H9 (cell line): ENCODE measurements at regions not wholly inside any gene's neighbourhood (a gene's known extent, or its start where the extent isn't known, plus 50 kb on each side); places are given as distances from the start of the nearest gene placed in this dataset.

Experiments used
- DNase-seq: peaks from one replicate; pipeline ENCODE4 v3.0.0-alpha.2; 2017
- H2AFZ ChIP-seq: one replicate; pipeline ENCODE4 v1.6.1; 2013; ENCODE audit warnings: mild to moderate bottlenecking, low read length, control low read depth, moderate library complexity
- H2AK5ac ChIP-seq: 2 replicates; pipeline ENCODE4 v1.6.1; 2013; ENCODE audit warnings: low read length, control low read depth, mixed read lengths; ENCODE audit not compliant: insufficient read length
- H2BK120ac ChIP-seq: one replicate; pipeline ENCODE4 v1.6.1; 2013; ENCODE audit warnings: low read depth, mild to moderate bottlenecking, low read length, control low read depth, inconsistent platforms; ENCODE audit not compliant: poor library complexity, severe bottlenecking
- H2BK12ac ChIP-seq: 2 replicates; pipeline ENCODE4 v1.6.1; 2013; ENCODE audit warnings: low read length, control low read depth, mixed read lengths, low read depth; ENCODE audit not compliant: insufficient read length
- H2BK15ac ChIP-seq: 2 replicates; pipeline ENCODE4 v1.6.1; 2013; ENCODE audit warnings: low read depth, low read length, control low read depth
- H2BK20ac ChIP-seq: one replicate; pipeline ENCODE4 v1.6.1; 2013; ENCODE audit warnings: low read depth, mild to moderate bottlenecking, low read length, control low read depth, inconsistent platforms; ENCODE audit not compliant: poor library complexity, severe bottlenecking
- H2BK5ac ChIP-seq: 2 replicates; pipeline ENCODE4 v1.6.1; 2013; ENCODE audit warnings: low read length, control low read depth, mixed read lengths; ENCODE audit not compliant: insufficient read length
- H3K14ac ChIP-seq: 2 replicates; pipeline ENCODE4 v1.6.1; 2013; ENCODE audit warnings: low read length, control low read depth; ENCODE audit not compliant: insufficient read depth
- H3K18ac ChIP-seq: 2 replicates; pipeline ENCODE4 v1.6.1; 2013; ENCODE audit warnings: low read depth, mild to moderate bottlenecking, mixed read lengths, low read length, control low read depth; ENCODE audit not compliant: insufficient read length
- H3K23ac ChIP-seq: 2 replicates; pipeline ENCODE4 v1.6.1; 2013; ENCODE audit warnings: low read length, control low read depth, mixed read lengths, low read depth; ENCODE audit not compliant: insufficient read length
- H3K23me2 ChIP-seq: 2 replicates; pipeline ENCODE4 v1.6.1; 2013; ENCODE audit warnings: low read depth, mild to moderate bottlenecking, mixed read lengths, low read length, control low read depth; ENCODE audit not compliant: insufficient read length, poor library complexity, severe bottlenecking
- H3K27ac ChIP-seq: 2 replicates; pipeline ENCODE4 v1.5.1; 2013; ENCODE audit warnings: low read length, control low read depth, mixed read lengths, low read depth; ENCODE audit not compliant: insufficient read length
- H3K27me3 ChIP-seq: 2 replicates; pipeline ENCODE4 v1.6.1; 2013; ENCODE audit warnings: low read length, control low read depth, inconsistent platforms; ENCODE audit not compliant: insufficient read depth
- H3K4ac ChIP-seq: 2 replicates; pipeline ENCODE4 v1.6.1; 2013; ENCODE audit warnings: low read depth, mild to moderate bottlenecking, control low read depth, inconsistent platforms, low read length, moderate library complexity
- H3K4me1 ChIP-seq: 2 replicates; pipeline ENCODE4 v1.6.1; 2013; ENCODE audit warnings: low read length, control low read depth, inconsistent platforms; ENCODE audit not compliant: insufficient read depth
- H3K4me2 ChIP-seq: 2 replicates; pipeline ENCODE4 v1.6.1; 2013; ENCODE audit warnings: low read length, control low read depth, mixed read lengths; ENCODE audit not compliant: insufficient read length, insufficient read depth
- H3K56ac ChIP-seq: 2 replicates; pipeline ENCODE4 v1.6.1; 2013; ENCODE audit warnings: low read depth, mild to moderate bottlenecking, mixed read lengths, low read length, control low read depth; ENCODE audit not compliant: insufficient read length
- H3K79me1 ChIP-seq: 2 replicates; pipeline ENCODE4 v1.6.1; 2013; ENCODE audit warnings: low read depth, mild to moderate bottlenecking, moderate library complexity, low read length, control low read depth, inconsistent platforms; ENCODE audit not compliant: insufficient read depth, poor library complexity, severe bottlenecking
- H3K79me2 ChIP-seq: 2 replicates; pipeline ENCODE4 v1.6.1; 2013; ENCODE audit warnings: low read length, control low read depth, inconsistent platforms; ENCODE audit not compliant: insufficient read depth
- H3K9ac ChIP-seq: 2 replicates; pipeline ENCODE4 v1.6.1; 2013; ENCODE audit warnings: low read length, control low read depth, mixed read lengths; ENCODE audit not compliant: insufficient read length; ENCODE audit errors: extremely low read depth
- H3K9me3 ChIP-seq: one replicate; pipeline ENCODE4 v1.6.1; 2013; ENCODE audit warnings: low read depth, low read length, inconsistent platforms; ENCODE audit not compliant: control insufficient read depth
- H3T11ph ChIP-seq: one replicate; pipeline ENCODE4 v1.6.1; 2013; ENCODE audit warnings: mild to moderate bottlenecking, low read length, control low read depth, inconsistent platforms
- H4K20me1 ChIP-seq: one replicate; pipeline ENCODE4 v1.6.1; 2013; ENCODE audit not compliant: control insufficient read depth, insufficient read length, insufficient read depth
- H4K5ac ChIP-seq: 2 replicates; pipeline ENCODE4 v1.6.1; 2013; ENCODE audit warnings: low read depth, mild to moderate bottlenecking, mixed read lengths, low read length, control low read depth; ENCODE audit not compliant: insufficient read length
- H4K8ac ChIP-seq: replicated peaks from 2 replicates; pipeline ENCODE4 v1.6.1; 2013; ENCODE audit warnings: low read length, control low read depth, mixed read lengths, low read depth; ENCODE audit not compliant: insufficient read length
- H4K91ac ChIP-seq: 2 replicates; pipeline ENCODE4 v1.6.1; 2013; ENCODE audit warnings: low read depth, mild to moderate bottlenecking, moderate library complexity, mixed read lengths, low read length, control low read depth; ENCODE audit not compliant: insufficient read length
- H3K27ac Mint-ChIP-seq, 3 experiments: 2 replicates in 2 of 3; 3 replicates in 1 of 3; pipeline ENCODE4 v1.8.0; 2020 to 2021; ENCODE audit warnings: mixed read lengths in 3 of 3, mild to moderate bottlenecking in 1 of 3, moderate library complexity in 1 of 3
- H3K27me3 Mint-ChIP-seq: 2 replicates; pipeline ENCODE4 v1.8.0; 2021; ENCODE audit warnings: low read depth, mild to moderate bottlenecking, moderate library complexity, mixed read lengths
- H3K36me3 Mint-ChIP-seq, 3 experiments: 2 replicates in 2 of 3; 3 replicates in 1 of 3; pipeline ENCODE4 v1.8.0; 2020 to 2021; ENCODE audit warnings: low read depth in 3 of 3, mixed read lengths in 3 of 3; ENCODE audit not compliant: insufficient read depth in 1 of 3
- H3K4me1 Mint-ChIP-seq, 2 experiments: 2 replicates each; pipeline ENCODE4 v1.8.0; 2020; ENCODE audit warnings: mixed read lengths in 2 of 2
- H3K4me3 Mint-ChIP-seq, 2 experiments: 2 replicates in 1 of 2; 3 replicates in 1 of 2; pipeline ENCODE4 v1.8.0; 2020 to 2021; ENCODE audit warnings: mild to moderate bottlenecking in 2 of 2, mixed read lengths in 2 of 2, moderate library complexity in 1 of 2
- H3K9me3 Mint-ChIP-seq, 2 experiments: 2 replicates in 1 of 2; 3 replicates in 1 of 2; pipeline ENCODE4 v1.8.0; 2020; ENCODE audit warnings: mild to moderate bottlenecking in 2 of 2, mixed read lengths in 2 of 2, moderate library complexity in 1 of 2
- WGBS: extraction: QIAGEN DNeasy Blood & Tissue Kit; methylation state at CpG from one replicate; pipeline ENCODE4 v1.1.7; 2013; ENCODE audit warnings: missing lambda C conversion rate, low lambda C conversion rate, mixed read lengths; ENCODE audit not compliant: insufficient read length; ENCODE audit errors: extremely low coverage; 5-methylcytosine and 5-hydroxymethylcytosine counted together
- TF ChIP-seq, protein P1 (sequence below): fragments of 200-600 bp; sonication (generic); conservative IDR thresholded peaks from 3 replicates; pipeline ENCODE4 v1.8.0; 2021; ENCODE audit warnings: antibody characterized with exemption, mild to moderate bottlenecking

DNA sequence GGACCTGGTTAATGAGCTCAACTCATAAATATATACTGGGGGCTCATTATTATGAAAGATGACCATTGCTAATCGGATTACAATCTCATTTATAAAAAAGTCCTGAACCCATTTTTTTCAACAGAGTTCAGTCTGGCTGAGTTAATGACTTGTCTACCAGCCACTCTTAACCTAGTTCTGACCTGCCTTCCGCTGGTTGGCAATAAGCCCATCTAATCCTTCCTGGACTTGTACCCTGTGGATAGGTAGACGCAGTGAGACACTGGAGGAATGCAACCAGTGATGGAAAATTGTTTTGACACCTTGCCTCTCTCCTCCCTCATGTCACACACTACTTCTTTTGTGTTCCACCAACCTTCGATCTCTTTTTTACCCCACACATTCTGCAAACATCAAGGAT, 279.9 kb downstream of the FOXO1 start:
- no peak overlapping the region for H3K27ac Mint-ChIP-seq
- no peak overlapping the region for H2BK120ac ChIP-seq
- H3K4me1 Mint-ChIP-seq, result peaks cover 39 to 45% of the 10 kb centered on the region in 2 experiments

More for the DNA sequence above, 279.9 kb downstream of the FOXO1 start:
- Histone ChIP-seq H2BK12ac (no peak overlapping the region), H4K91ac (no peak overlapping the region), H3K9me3 (no peaks in the 10 kb centered on the region), H2BK15ac (no peak overlapping the region), H3K79me1 (no peaks in the 10 kb centered on the region), H3K27me3 (no peaks in the 10 kb centered on the region), H3K23me2 (no peaks in the 10 kb centered on the region), H2AK5ac (no peak overlapping the region), H3K56ac (no peak overlapping the region), H3K4me1 (no peaks in the 10 kb centered on the region), H2AFZ (no peak overlapping the region), H3K9ac (no peak overlapping the region), H3K79me2 (no peaks in the 10 kb centered on the region), H3K27ac (no peak overlapping the region), H2BK5ac (no peak overlapping the region), H4K8ac (no peak overlapping the region), H4K20me1 (no peaks in the 10 kb centered on the region), H3K23ac (no peak overlapping the region), H3K4ac (no peak overlapping the region), H4K5ac (no peak overlapping the region), H3K18ac (no peak overlapping the region), H3K4me2 (no peak overlapping the region), H3K14ac (no peak overlapping the region), H2BK20ac (no peak overlapping the region), H3T11ph (no peak overlapping the region)
- H3K36me3 Mint-ChIP-seq, result no peaks in the 10 kb centered on the region
- DNase-seq, result no peak
- WGBS, result no CpG with 5 or more reads among the region's 4 CpGs
- no peaks in the 10 kb centered on the region for H3K9me3 Mint-ChIP-seq
- TF ChIP-seq, protein P1, sequence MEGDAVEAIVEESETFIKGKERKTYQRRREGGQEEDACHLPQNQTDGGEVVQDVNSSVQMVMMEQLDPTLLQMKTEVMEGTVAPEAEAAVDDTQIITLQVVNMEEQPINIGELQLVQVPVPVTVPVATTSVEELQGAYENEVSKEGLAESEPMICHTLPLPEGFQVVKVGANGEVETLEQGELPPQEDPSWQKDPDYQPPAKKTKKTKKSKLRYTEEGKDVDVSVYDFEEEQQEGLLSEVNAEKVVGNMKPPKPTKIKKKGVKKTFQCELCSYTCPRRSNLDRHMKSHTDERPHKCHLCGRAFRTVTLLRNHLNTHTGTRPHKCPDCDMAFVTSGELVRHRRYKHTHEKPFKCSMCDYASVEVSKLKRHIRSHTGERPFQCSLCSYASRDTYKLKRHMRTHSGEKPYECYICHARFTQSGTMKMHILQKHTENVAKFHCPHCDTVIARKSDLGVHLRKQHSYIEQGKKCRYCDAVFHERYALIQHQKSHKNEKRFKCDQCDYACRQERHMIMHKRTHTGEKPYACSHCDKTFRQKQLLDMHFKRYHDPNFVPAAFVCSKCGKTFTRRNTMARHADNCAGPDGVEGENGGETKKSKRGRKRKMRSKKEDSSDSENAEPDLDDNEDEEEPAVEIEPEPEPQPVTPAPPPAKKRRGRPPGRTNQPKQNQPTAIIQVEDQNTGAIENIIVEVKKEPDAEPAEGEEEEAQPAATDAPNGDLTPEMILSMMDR, result no peak
- H3K27me3 Mint-ChIP-seq, result no peaks in the 10 kb centered on the region; the same call in 1 of the 2 replicates
- H3K4me3 Mint-ChIP-seq, result no peak overlapping the region
